K562 (cell line): ENCODE measurements at regions not wholly inside any gene's neighbourhood (a gene's known extent, or its start where the extent isn't known, plus 50 kb on each side); places are given as distances from the start of the nearest gene placed in this dataset.
A peak's percentile ranks its signal among the peaks of the same experiment; 100 is the strongest.

Experiments
- E2F6 ChIP-seq, 2 experiments: IDR thresholded peaks; 2 replicates each; pipeline ENCODE4 v1.6.1; 2011; ENCODE audit warnings: borderline replicate concordance in 1 of 2, control low read depth in 1 of 2, low read depth in 1 of 2, low read length in 1 of 2, mild to moderate bottlenecking in 1 of 2, mixed read lengths in 1 of 2, moderate library complexity in 1 of 2; ENCODE audit not compliant: insufficient read depth in 1 of 2, insufficient read length in 1 of 2, poor library complexity in 1 of 2, severe bottlenecking in 1 of 2; ENCODE audit errors: extremely low read depth in 1 of 2
- ERF ChIP-seq: fragments of 450-650 bp; formaldehyde crosslinking; IDR thresholded peaks from 2 replicates; pipeline ENCODE4 v1.4.0; 2020; ENCODE audit warnings: mild to moderate bottlenecking, mixed read lengths
- FOXJ2 ChIP-seq: fragments of 200-800 bp; sonication (Bioruptor generic); IDR thresholded peaks from 2 replicates; pipeline ENCODE4 v1.6.1; 2016; ENCODE audit warnings: missing genetic modification characterization, missing compliant biosample characterization
- FOXP1 ChIP-seq: sonication (generic); formaldehyde crosslinking; IDR thresholded peaks from 2 replicates; pipeline ENCODE4 v1.8.0; 2022; ENCODE audit warnings: mild to moderate bottlenecking, missing genetic modification reagents
- GTF2A2 ChIP-seq: IDR thresholded peaks from 2 replicates; pipeline ENCODE4 v1.6.1; 2016; ENCODE audit warnings: mild to moderate bottlenecking, missing genetic modification characterization, missing compliant biosample characterization
- HNRNPL ChIP-seq: fragments of 200-400 bp; formaldehyde crosslinking; IDR thresholded peaks from 2 replicates; pipeline ENCODE4 v1.6.1; 2017; ENCODE audit warnings: low read depth, mild to moderate bottlenecking, low read length
- KAT8 ChIP-seq: fragments of 450-650 bp; IDR thresholded peaks from 2 replicates; pipeline ENCODE4 v1.6.1; 2016; ENCODE audit warnings: low read depth, mild to moderate bottlenecking
- LEF1 ChIP-seq: fragments of 450-650 bp; IDR thresholded peaks from 2 replicates; pipeline ENCODE4 v1.6.1; 2016; ENCODE audit warnings: mild to moderate bottlenecking
- MEIS2 ChIP-seq: fragments of 450-650 bp; IDR thresholded peaks from 2 replicates; pipeline ENCODE4 v1.6.1; 2014; ENCODE audit warnings: mild to moderate bottlenecking; ENCODE audit not compliant: partially characterized antibody
- POLR2AphosphoS5 ChIP-seq: IDR thresholded peaks from 2 replicates; pipeline ENCODE4 v1.6.1; 2011; ENCODE audit warnings: mild to moderate bottlenecking, low read depth, low read length, moderate library complexity; ENCODE audit not compliant: control insufficient read depth, insufficient read depth
- RBFOX2 ChIP-seq: fragments of 200-400 bp; formaldehyde crosslinking; IDR thresholded peaks from 2 replicates; pipeline ENCODE4 v1.6.1; 2017; ENCODE audit warnings: low read depth, mild to moderate bottlenecking, low read length, moderate library complexity
- STAT6 ChIP-seq: sonication (generic); formaldehyde crosslinking; IDR thresholded peaks from 2 replicates; pipeline ENCODE4 v1.8.1; 2023; ENCODE audit warnings: mild to moderate bottlenecking, missing genetic modification reagents
- TCF7L2 ChIP-seq: fragments of 150-350 bp; IDR thresholded peaks from 2 replicates; pipeline ENCODE4 v1.6.1; 2016; ENCODE audit warnings: low read depth, mild to moderate bottlenecking, low read length, moderate library complexity
- THRA ChIP-seq: fragments of 450-650 bp; IDR thresholded peaks from 2 replicates; pipeline ENCODE4 v1.6.1; 2017; ENCODE audit warnings: mild to moderate bottlenecking, moderate library complexity
- USF1 ChIP-seq: sonication (generic); formaldehyde crosslinking; IDR thresholded peaks from 2 replicates; pipeline ENCODE4 v1.9.0; 2022; ENCODE audit warnings: mild to moderate bottlenecking, missing genetic modification reagents
- ZBTB17 ChIP-seq: fragments of 450-650 bp; formaldehyde crosslinking; IDR thresholded peaks from 2 replicates; pipeline ENCODE4 v1.4.0; 2020; ENCODE audit warnings: mild to moderate bottlenecking
- ZBTB49 ChIP-seq: sonication (generic); formaldehyde crosslinking; IDR thresholded peaks from 2 replicates; pipeline ENCODE4 v1.8.0; 2022; ENCODE audit warnings: missing genetic modification reagents, mild to moderate bottlenecking, borderline replicate concordance
- ZNF134 ChIP-seq: fragments of 250-450 bp; sonication (Bioruptor Pico); conservative IDR thresholded peaks from 2 replicates; pipeline ENCODE4 v1.4.0; 2020
- ZNF347 ChIP-seq: fragments of 450-650 bp; formaldehyde crosslinking; IDR thresholded peaks from 2 replicates; pipeline ENCODE4 v1.4.0; 2020; ENCODE audit warnings: low read depth, mild to moderate bottlenecking, moderate library complexity
- ZNF695 ChIP-seq: fragments of 450-650 bp; formaldehyde crosslinking; IDR thresholded peaks from 2 replicates; pipeline ENCODE4 v1.4.0; 2020; ENCODE audit warnings: mild to moderate bottlenecking, moderate library complexity
- ZNF778 ChIP-seq: fragments of 450-650 bp; formaldehyde crosslinking; IDR thresholded peaks from 2 replicates; pipeline ENCODE4 v1.4.0; 2020; ENCODE audit warnings: mild to moderate bottlenecking, moderate library complexity

GRCh38 chr6:27688014-27688586, 215.2 kb upstream of the ZNF184 start (continued):
- TF ChIP-seq THRA (no peak), ZNF778 (CRISPR knock-in tag) (no peak), GTF2A2 (no peak), ZNF134 (CRISPR knock-in tag) (no peak), POLR2AphosphoS5 (no peak), MEIS2 (no peak), KAT8 (no peak), ZNF695 (CRISPR knock-in tag) (no peak), HNRNPL (no peak), RBFOX2 (no peak), ZBTB17 (no peak), LEF1 (0 out of 2 replicates have a peak, but pooled peaks have one; percentile 19), E2F6 (IDR thresholded peaks at IDR 0.05; ENCODE audit: borderline replicate concordance in 1 of 2, extremely low read depth in 1 of 2, insufficient read depth in 1 of 2, insufficient read length in 1 of 2, low read depth in 1 of 2, low read length in 1 of 2, poor library complexity in 1 of 2, severe bottlenecking in 1 of 2) (peak in 1 of 2 experiments; percentile 11), TCF7L2 (no peak), ERF (CRISPR knock-in tag) (no peak), FOXP1 (CRISPR knock-in tag) (peak; percentile 61; the same call in 1 of the 2 replicates), STAT6 (no peak), FOXJ2 (tag) (peak; percentile 70; the same call in 1 of the 2 replicates), ZBTB49 (CRISPR knock-in tag) (no peak), USF1 (no peak), ZNF347 (CRISPR knock-in tag) (no peak)
